Renal cortex interstitium (tissue), 11 donors: ENCODE measurements at regions not wholly inside any gene's neighbourhood (a gene's known extent, or its start where the extent isn't known, plus 50 kb on each side); places are given as distances from the start of the nearest gene placed in this dataset.

Experiments used
- DNase-seq, 11 donors: peaks; one replicate each; pipeline ENCODE4 v3.0.0-alpha.2; 2013; ENCODE audit warnings: low read depth in 9 of 11, low spot score in 4 of 11; ENCODE audit errors: extremely low read depth in 1 of 11

- DNase-seq, result no peak
These were observed 64.6 kb downstream of the CPN2 start for GRCh38 chr3:194286375-194287146.

GRCh38 chr3:194287374-194287773 lies 63.8 kb downstream of the CPN2 start:
- no peak for DNase-seq

GRCh38 chr3:194287977-194288706 lies 63.0 kb downstream of the CPN2 start:
- no peak for DNase-seq
